ENCODE measurements at regions not wholly inside any gene's neighbourhood (a gene's known extent, or its start where the extent isn't known, plus 50 kb on each side); places are given as distances from the start of the nearest gene placed in this dataset.

DNA sequence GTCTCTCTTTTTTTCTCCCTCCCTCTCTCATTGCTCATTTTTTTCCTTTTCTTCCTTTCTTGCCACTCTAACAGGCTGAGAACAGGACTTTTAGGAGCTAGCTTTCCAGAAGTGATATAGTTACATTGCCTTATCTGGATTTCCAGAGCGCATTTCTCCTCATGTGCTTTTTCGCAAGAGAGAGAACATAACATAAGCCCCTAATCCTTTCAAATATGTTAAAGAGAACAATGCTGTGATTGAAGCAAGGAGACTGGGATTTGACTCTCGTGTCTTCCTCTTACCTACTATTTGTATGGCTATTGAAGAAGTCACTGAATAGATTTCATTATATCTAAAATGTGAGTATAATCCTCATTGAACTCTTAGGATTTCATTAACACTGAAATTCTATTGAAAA, 101.2 kb upstream of the PRPS1L1 start:
- TF ChIP-seq, protein P1, sequence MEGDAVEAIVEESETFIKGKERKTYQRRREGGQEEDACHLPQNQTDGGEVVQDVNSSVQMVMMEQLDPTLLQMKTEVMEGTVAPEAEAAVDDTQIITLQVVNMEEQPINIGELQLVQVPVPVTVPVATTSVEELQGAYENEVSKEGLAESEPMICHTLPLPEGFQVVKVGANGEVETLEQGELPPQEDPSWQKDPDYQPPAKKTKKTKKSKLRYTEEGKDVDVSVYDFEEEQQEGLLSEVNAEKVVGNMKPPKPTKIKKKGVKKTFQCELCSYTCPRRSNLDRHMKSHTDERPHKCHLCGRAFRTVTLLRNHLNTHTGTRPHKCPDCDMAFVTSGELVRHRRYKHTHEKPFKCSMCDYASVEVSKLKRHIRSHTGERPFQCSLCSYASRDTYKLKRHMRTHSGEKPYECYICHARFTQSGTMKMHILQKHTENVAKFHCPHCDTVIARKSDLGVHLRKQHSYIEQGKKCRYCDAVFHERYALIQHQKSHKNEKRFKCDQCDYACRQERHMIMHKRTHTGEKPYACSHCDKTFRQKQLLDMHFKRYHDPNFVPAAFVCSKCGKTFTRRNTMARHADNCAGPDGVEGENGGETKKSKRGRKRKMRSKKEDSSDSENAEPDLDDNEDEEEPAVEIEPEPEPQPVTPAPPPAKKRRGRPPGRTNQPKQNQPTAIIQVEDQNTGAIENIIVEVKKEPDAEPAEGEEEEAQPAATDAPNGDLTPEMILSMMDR (IDR thresholded peaks at IDR 0.05), result no peak
- no peak for TF ChIP-seq ZNF423 (CRISPR knock-in tag; IDR thresholded peaks at IDR 0.05)
- TF ChIP-seq, protein P2, sequence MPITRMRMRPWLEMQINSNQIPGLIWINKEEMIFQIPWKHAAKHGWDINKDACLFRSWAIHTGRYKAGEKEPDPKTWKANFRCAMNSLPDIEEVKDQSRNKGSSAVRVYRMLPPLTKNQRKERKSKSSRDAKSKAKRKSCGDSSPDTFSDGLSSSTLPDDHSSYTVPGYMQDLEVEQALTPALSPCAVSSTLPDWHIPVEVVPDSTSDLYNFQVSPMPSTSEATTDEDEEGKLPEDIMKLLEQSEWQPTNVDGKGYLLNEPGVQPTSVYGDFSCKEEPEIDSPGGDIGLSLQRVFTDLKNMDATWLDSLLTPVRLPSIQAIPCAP (CRISPR knock-in tag; IDR thresholded peaks at IDR 0.05), result no peak
- TF ChIP-seq, protein P3, sequence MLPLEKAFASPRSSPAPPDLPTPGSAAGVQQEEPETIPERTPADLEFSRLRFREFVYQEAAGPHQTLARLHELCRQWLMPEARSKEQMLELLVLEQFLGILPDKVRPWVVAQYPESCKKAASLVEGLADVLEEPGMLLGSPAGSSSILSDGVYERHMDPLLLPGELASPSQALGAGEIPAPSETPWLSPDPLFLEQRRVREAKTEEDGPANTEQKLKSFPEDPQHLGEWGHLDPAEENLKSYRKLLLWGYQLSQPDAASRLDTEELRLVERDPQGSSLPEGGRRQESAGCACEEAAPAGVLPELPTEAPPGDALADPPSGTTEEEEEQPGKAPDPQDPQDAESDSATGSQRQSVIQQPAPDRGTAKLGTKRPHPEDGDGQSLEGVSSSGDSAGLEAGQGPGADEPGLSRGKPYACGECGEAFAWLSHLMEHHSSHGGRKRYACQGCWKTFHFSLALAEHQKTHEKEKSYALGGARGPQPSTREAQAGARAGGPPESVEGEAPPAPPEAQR (CRISPR knock-in tag; IDR thresholded peaks at IDR 0.05), result no peak
- TF ChIP-seq, protein P4, sequence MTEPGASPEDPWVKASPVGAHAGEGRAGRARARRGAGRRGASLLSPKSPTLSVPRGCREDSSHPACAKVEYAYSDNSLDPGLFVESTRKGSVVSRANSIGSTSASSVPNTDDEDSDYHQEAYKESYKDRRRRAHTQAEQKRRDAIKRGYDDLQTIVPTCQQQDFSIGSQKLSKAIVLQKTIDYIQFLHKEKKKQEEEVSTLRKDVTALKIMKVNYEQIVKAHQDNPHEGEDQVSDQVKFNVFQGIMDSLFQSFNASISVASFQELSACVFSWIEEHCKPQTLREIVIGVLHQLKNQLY (CRISPR knock-in tag; IDR thresholded peaks at IDR 0.05), result no peak
- no peak for TF ChIP-seq ELF4 (CRISPR knock-in tag; IDR thresholded peaks at IDR 0.05; ENCODE audit: low read depth)
